ENCODE measurements at regions not wholly inside any gene's neighbourhood (a gene's known extent, or its start where the extent isn't known, plus 50 kb on each side); places are given as distances from the start of the nearest gene placed in this dataset.
A peak's percentile ranks its signal among the peaks of the same experiment; 100 is the strongest.

- peak overlapping the region; percentile 100 for H3K27ac Mint-ChIP-seq (ENCODE audit: low read depth)
- no peak for ATAC-seq (replicated peaks; ENCODE audit: extremely low read depth, poor library complexity, severe bottlenecking)
These were observed 364.1 kb downstream of the GATA3 start for GRCh38 chr10:8418631-8419030.

GRCh38 chr10:8420182-8420581 lies 365.7 kb downstream of the GATA3 start:
- no peaks in the 10 kb centered on the region for H3K27me3 Mint-ChIP-seq
- no peak overlapping the region for H3K27ac Mint-ChIP-seq (ENCODE audit: low read depth)
- H3K36me3 Mint-ChIP-seq (ENCODE audit: insufficient read depth): peaks cover 22% of the 10 kb centered on the region
- no peak overlapping the region for H3K4me3 Mint-ChIP-seq
- no peak for ATAC-seq (replicated peaks; ENCODE audit: extremely low read depth, poor library complexity, severe bottlenecking)
- no peaks in the 10 kb centered on the region for H3K9me3 Mint-ChIP-seq
- peaks cover 57% of the 10 kb centered on the region for H3K4me1 Mint-ChIP-seq
- no peak for DNase-seq (ENCODE audit: low spot score in 2 of 2)

More at GRCh38 chr10:8418631-8419030, 364.1 kb downstream of the GATA3 start:
- Mint-ChIP-seq H3K27me3 (no peaks in the 10 kb centered on the region), H3K36me3 (ENCODE audit: insufficient read depth) (peaks cover 21% of the 10 kb centered on the region), H3K9me3 (no peaks in the 10 kb centered on the region), H3K4me3 (no peak overlapping the region), H3K4me1 (peaks cover 51% of the 10 kb centered on the region)
- no peak for DNase-seq (ENCODE audit: low spot score in 2 of 2)

- no peak for DNase-seq (ENCODE audit: low spot score in 2 of 2)
- H3K4me3 Mint-ChIP-seq: no peak overlapping the region
- peaks cover 17% of the 10 kb centered on the region for H3K4me1 Mint-ChIP-seq
- H3K9me3 Mint-ChIP-seq: no peaks in the 10 kb centered on the region
- H3K27ac Mint-ChIP-seq (ENCODE audit: low read depth): peak overlapping the region; percentile 5
- peaks cover 4% of the 10 kb centered on the region for H3K36me3 Mint-ChIP-seq (ENCODE audit: insufficient read depth)
- peak; percentile 56 for ATAC-seq (replicated peaks; ENCODE audit: extremely low read depth, poor library complexity, severe bottlenecking)
- no peaks in the 10 kb centered on the region for H3K27me3 Mint-ChIP-seq
These were observed 370.2 kb downstream of the GATA3 start for GRCh38 chr10:8424555-8425211.

- ATAC-seq (replicated peaks; ENCODE audit: extremely low read depth, poor library complexity, severe bottlenecking): no peak
- Mint-ChIP-seq H3K27me3 (peaks cover 9% of the 10 kb centered on the region), H3K27ac (ENCODE audit: low read depth) (no peak overlapping the region), H3K4me3 (no peak overlapping the region), H3K36me3 (ENCODE audit: insufficient read depth) (peaks cover 2% of the 10 kb centered on the region), H3K4me1 (peaks cover 11% of the 10 kb centered on the region), H3K9me3 (no peaks in the 10 kb centered on the region)
- DNase-seq (ENCODE audit: low spot score in 2 of 2): no peak
These were observed 374.2 kb downstream of the GATA3 start for GRCh38 chr10:8428654-8429053.

GRCh38 chr10:8430321-8430720 lies 375.8 kb downstream of the GATA3 start:
- Mint-ChIP-seq H3K4me3 (no peak overlapping the region), H3K27me3 (peaks cover 9% of the 10 kb centered on the region), H3K36me3 (ENCODE audit: insufficient read depth) (peaks cover 1% of the 10 kb centered on the region), H3K9me3 (no peaks in the 10 kb centered on the region), H3K27ac (ENCODE audit: low read depth) (peak overlapping the region; percentile 55), H3K4me1 (peaks cover 1% of the 10 kb centered on the region)
- DNase-seq (ENCODE audit: low spot score in 2 of 2) (no peak), ATAC-seq (replicated peaks; ENCODE audit: extremely low read depth, poor library complexity, severe bottlenecking) (no peak)

- H3K27ac Mint-ChIP-seq (ENCODE audit: low read depth): no peak overlapping the region
These were observed 377.0 kb downstream of the GATA3 start for GRCh38 chr10:8431511-8431910.

GRCh38 chr10:8435186-8436055 lies 380.9 kb downstream of the GATA3 start:
- Mint-ChIP-seq H3K4me3 (no peak overlapping the region), H3K36me3 (ENCODE audit: insufficient read depth) (peaks cover 3% of the 10 kb centered on the region), H3K27ac (ENCODE audit: low read depth) (no peak overlapping the region), H3K4me1 (peaks cover 30% of the 10 kb centered on the region), H3K27me3 (peaks cover 9% of the 10 kb centered on the region), H3K9me3 (no peaks in the 10 kb centered on the region)
- no peak for DNase-seq (ENCODE audit: low spot score in 2 of 2)
- no peak for ATAC-seq (replicated peaks; ENCODE audit: extremely low read depth, poor library complexity, severe bottlenecking)

More at GRCh38 chr10:8431511-8431910, 377.0 kb downstream of the GATA3 start:
- no peak overlapping the region for H3K4me3 Mint-ChIP-seq
- H3K9me3 Mint-ChIP-seq: no peaks in the 10 kb centered on the region
- ATAC-seq (replicated peaks; ENCODE audit: extremely low read depth, poor library complexity, severe bottlenecking) (no peak), DNase-seq (ENCODE audit: low spot score in 2 of 2) (no peak)
- H3K36me3 Mint-ChIP-seq (ENCODE audit: insufficient read depth): peaks cover 1% of the 10 kb centered on the region
- H3K4me1 Mint-ChIP-seq: peaks cover 2% of the 10 kb centered on the region
- peaks cover 9% of the 10 kb centered on the region for H3K27me3 Mint-ChIP-seq

- Mint-ChIP-seq H3K9me3 (no peaks in the 10 kb centered on the region), H3K36me3 (ENCODE audit: insufficient read depth) (peaks cover 3% of the 10 kb centered on the region), H3K4me3 (peak overlapping the region; percentile 42), H3K27ac (ENCODE audit: low read depth) (peak overlapping the region; percentile 81), H3K27me3 (no peaks in the 10 kb centered on the region), H3K4me1 (peaks cover 30% of the 10 kb centered on the region)
- DNase-seq (ENCODE audit: low spot score in 2 of 2): no peak
- no peak for ATAC-seq (replicated peaks; ENCODE audit: extremely low read depth, poor library complexity, severe bottlenecking)
These were observed 383.4 kb downstream of the GATA3 start for GRCh38 chr10:8437896-8438295.

- peaks cover 30% of the 10 kb centered on the region for H3K4me1 Mint-ChIP-seq
- H3K27ac Mint-ChIP-seq (ENCODE audit: low read depth): peak overlapping the region; percentile 81
- peaks cover 3% of the 10 kb centered on the region for H3K36me3 Mint-ChIP-seq (ENCODE audit: insufficient read depth)
- ATAC-seq (replicated peaks; ENCODE audit: extremely low read depth, poor library complexity, severe bottlenecking): peak; percentile 91
- no peaks in the 10 kb centered on the region for H3K9me3 Mint-ChIP-seq
- peak overlapping the region; percentile 42 for H3K4me3 Mint-ChIP-seq
- no peaks in the 10 kb centered on the region for H3K27me3 Mint-ChIP-seq
- DNase-seq (ENCODE audit: low spot score in 2 of 2): peak in 1 of 2 donors; percentile 44
These were observed 384.1 kb downstream of the GATA3 start for GRCh38 chr10:8438603-8439002.

GRCh38 chr10:8439040-8439439 lies 384.6 kb downstream of the GATA3 start:
- peaks cover 30% of the 10 kb centered on the region for H3K4me1 Mint-ChIP-seq
- no peaks in the 10 kb centered on the region for H3K9me3 Mint-ChIP-seq
- H3K27ac Mint-ChIP-seq (ENCODE audit: low read depth): peak overlapping the region; percentile 81
- H3K36me3 Mint-ChIP-seq (ENCODE audit: insufficient read depth): peaks cover 3% of the 10 kb centered on the region
- ATAC-seq (replicated peaks; ENCODE audit: extremely low read depth, poor library complexity, severe bottlenecking) (no peak), DNase-seq (ENCODE audit: low spot score in 2 of 2) (no peak)
- H3K27me3 Mint-ChIP-seq: no peaks in the 10 kb centered on the region
- peak overlapping the region; percentile 42 for H3K4me3 Mint-ChIP-seq

GRCh38 chr10:8444630-8445029 lies 390.1 kb downstream of the GATA3 start:
- Mint-ChIP-seq H3K27me3 (no peaks in the 10 kb centered on the region), H3K4me1 (peaks cover 7% of the 10 kb centered on the region), H3K27ac (ENCODE audit: low read depth) (no peak overlapping the region), H3K9me3 (no peaks in the 10 kb centered on the region), H3K4me3 (no peak overlapping the region), H3K36me3 (ENCODE audit: insufficient read depth) (peaks cover 2% of the 10 kb centered on the region)
- DNase-seq (ENCODE audit: low spot score in 2 of 2) (peak; percentile 19 to 20), ATAC-seq (replicated peaks; ENCODE audit: extremely low read depth, poor library complexity, severe bottlenecking) (peak; percentile 98)

- Mint-ChIP-seq H3K27ac (ENCODE audit: low read depth) (no peak overlapping the region), H3K27me3 (no peaks in the 10 kb centered on the region), H3K4me3 (no peak overlapping the region), H3K9me3 (no peaks in the 10 kb centered on the region), H3K4me1 (peaks cover 7% of the 10 kb centered on the region), H3K36me3 (ENCODE audit: insufficient read depth) (peaks cover 2% of the 10 kb centered on the region)
- DNase-seq (ENCODE audit: low spot score in 2 of 2) (no peak), ATAC-seq (replicated peaks; ENCODE audit: extremely low read depth, poor library complexity, severe bottlenecking) (no peak)
These were observed 390.9 kb downstream of the GATA3 start for GRCh38 chr10:8445353-8445752.

GRCh38 chr10:8449909-8450308 lies 395.4 kb downstream of the GATA3 start:
- no peak for DNase-seq (ENCODE audit: low spot score in 2 of 2)
- Mint-ChIP-seq H3K4me1 (no peaks in the 10 kb centered on the region), H3K4me3 (no peak overlapping the region), H3K9me3 (no peaks in the 10 kb centered on the region), H3K27me3 (peaks cover 8% of the 10 kb centered on the region), H3K36me3 (ENCODE audit: insufficient read depth) (no peaks in the 10 kb centered on the region), H3K27ac (ENCODE audit: low read depth) (no peak overlapping the region)
- no peak for ATAC-seq (replicated peaks; ENCODE audit: extremely low read depth, poor library complexity, severe bottlenecking)
